Trophoblast cell (in vitro differentiated cells and primary cell): ENCODE measurements at regions not wholly inside any gene's neighbourhood (a gene's known extent, or its start where the extent isn't known, plus 50 kb on each side); places are given as distances from the start of the nearest gene placed in this dataset.

Experiments used
- DNase-seq, 2 donors: peaks; one replicate each; pipeline ENCODE4 v3.0.0-alpha.2; 2016
- H2AFZ ChIP-seq: 2 replicates; pipeline ENCODE4 v1.6.1; 2013; ENCODE audit warnings: low read length, moderate library complexity, mild to moderate bottlenecking; ENCODE audit not compliant: insufficient read depth, poor library complexity
- H2AK5ac ChIP-seq: 2 replicates; pipeline ENCODE4 v1.6.1; 2013; ENCODE audit warnings: mild to moderate bottlenecking, low read length
- H2BK120ac ChIP-seq: 2 replicates; pipeline ENCODE4 v1.6.1; 2013; ENCODE audit warnings: low read length, mild to moderate bottlenecking, moderate library complexity; ENCODE audit not compliant: insufficient read depth, poor library complexity
- H2BK12ac ChIP-seq: 2 replicates; pipeline ENCODE4 v1.6.1; 2013; ENCODE audit warnings: mild to moderate bottlenecking, low read length, moderate library complexity
- H2BK5ac ChIP-seq: 2 replicates; pipeline ENCODE4 v1.6.1; 2013; ENCODE audit warnings: low read length, low read depth, moderate library complexity, mild to moderate bottlenecking; ENCODE audit not compliant: poor library complexity
- H3K14ac ChIP-seq: 2 replicates; pipeline ENCODE4 v1.6.1; 2013; ENCODE audit warnings: mild to moderate bottlenecking, low read length
- H3K18ac ChIP-seq: 2 replicates; pipeline ENCODE4 v1.6.1; 2013; ENCODE audit warnings: mild to moderate bottlenecking, low read length
- H3K23ac ChIP-seq: 2 replicates; pipeline ENCODE4 v1.6.1; 2013; ENCODE audit warnings: low read length
- H3K27ac ChIP-seq: 2 replicates; pipeline ENCODE4 v1.5.1; 2013; ENCODE audit warnings: low read depth, mild to moderate bottlenecking, inconsistent platforms, low read length, moderate library complexity
- H3K27me3 ChIP-seq: 2 replicates; pipeline ENCODE4 v1.6.1; 2013; ENCODE audit warnings: inconsistent platforms, mild to moderate bottlenecking, low read length, moderate library complexity; ENCODE audit not compliant: insufficient read depth
- H3K36me3 ChIP-seq, 2 experiments: 1 replicate in 1 of 2; 2 replicates in 1 of 2; pipeline ENCODE4 v1.6.1; 2013; ENCODE audit warnings: low read length in 2 of 2, mild to moderate bottlenecking in 2 of 2, moderate library complexity in 1 of 2; ENCODE audit not compliant: insufficient read depth in 2 of 2, control insufficient read depth in 1 of 2
- H3K4ac ChIP-seq: 2 replicates; pipeline ENCODE4 v1.6.1; 2013; ENCODE audit warnings: low read depth, mild to moderate bottlenecking, low read length, moderate library complexity
- H3K4me1 ChIP-seq, 2 experiments: 1 replicate in 1 of 2; 2 replicates in 1 of 2; pipeline ENCODE4 v1.6.1; 2013; ENCODE audit warnings: low read length in 2 of 2, mild to moderate bottlenecking in 2 of 2, moderate library complexity in 1 of 2; ENCODE audit not compliant: insufficient read depth in 2 of 2, control insufficient read depth in 1 of 2
- H3K4me2 ChIP-seq: 2 replicates; pipeline ENCODE4 v1.6.1; 2013; ENCODE audit warnings: inconsistent platforms, mild to moderate bottlenecking, low read length, moderate library complexity
- H3K4me3 ChIP-seq: 2 replicates; pipeline ENCODE4 v1.5.1; 2013; ENCODE audit warnings: mild to moderate bottlenecking, low read depth, low read length, inconsistent platforms
- H3K79me1 ChIP-seq: one replicate; pipeline ENCODE4 v1.6.1; 2013; ENCODE audit warnings: low read length
- H3K79me2 ChIP-seq: 2 replicates; pipeline ENCODE4 v1.6.1; 2013; ENCODE audit warnings: low read length, mild to moderate bottlenecking; ENCODE audit not compliant: control insufficient read depth, insufficient read depth, poor library complexity
- H3K9ac ChIP-seq: 2 replicates; pipeline ENCODE4 v1.6.1; 2013; ENCODE audit warnings: mild to moderate bottlenecking, low read length
- H3K9me3 ChIP-seq: 2 replicates; pipeline ENCODE4 v1.6.1; 2013; ENCODE audit warnings: low read depth, mild to moderate bottlenecking, control low read depth, inconsistent platforms, low read length; ENCODE audit not compliant: insufficient read depth
- H4K12ac ChIP-seq: 2 replicates; pipeline ENCODE4 v1.6.1; 2013; ENCODE audit warnings: low read depth, mild to moderate bottlenecking, low read length, moderate library complexity
- H4K8ac ChIP-seq: 2 replicates; pipeline ENCODE4 v1.6.1; 2013; ENCODE audit warnings: low read depth, mild to moderate bottlenecking, low read length, moderate library complexity
- H4K91ac ChIP-seq: one replicate; pipeline ENCODE4 v1.6.1; 2013; ENCODE audit warnings: low read depth, mild to moderate bottlenecking, low read length, moderate library complexity
- WGBS: extraction: QIAGEN DNeasy Blood & Tissue Kit; methylation state at CpG from one replicate; pipeline ENCODE4 v1.1.7; 2013; ENCODE audit warnings: missing lambda C conversion rate; ENCODE audit not compliant: insufficient read length, insufficient coverage; ENCODE audit errors: extremely low coverage; 5-methylcytosine and 5-hydroxymethylcytosine counted together

GRCh38 chrX:142804085-142804484 lies 221.6 kb upstream of the SPANXN4 start:
- no peak overlapping the region for H2BK5ac ChIP-seq
- H4K8ac ChIP-seq = no peak overlapping the region
- H3K4ac ChIP-seq = no peak overlapping the region
- peak in 1 of 2 donors; percentile 1 for DNase-seq
- H3K23ac ChIP-seq = no peak overlapping the region
- no peak overlapping the region for H3K9ac ChIP-seq
- H3K4me2 ChIP-seq = no peak overlapping the region
- H3K4me1 ChIP-seq = no peaks in the 10 kb centered on the region
- H2AK5ac ChIP-seq = no peak overlapping the region
- no peaks in the 10 kb centered on the region for H3K27me3 ChIP-seq
- no peak overlapping the region for H2BK120ac ChIP-seq
- H2BK12ac ChIP-seq = no peak overlapping the region
- no peak overlapping the region for H2AFZ ChIP-seq
- no peaks in the 10 kb centered on the region for H3K79me1 ChIP-seq
- H3K9me3 ChIP-seq = no peaks in the 10 kb centered on the region
- no peak overlapping the region for H3K4me3 ChIP-seq
- H3K79me2 ChIP-seq = no peaks in the 10 kb centered on the region
- no peak overlapping the region for H3K14ac ChIP-seq
- H4K12ac ChIP-seq = no peak overlapping the region
- H3K27ac ChIP-seq = no peak overlapping the region
- H4K91ac ChIP-seq = no peak overlapping the region
- no CpG with 5 or more reads among the region's 7 CpGs for WGBS
- H3K36me3 ChIP-seq = no peaks in the 10 kb centered on the region
- no peak overlapping the region for H3K18ac ChIP-seq

- Histone ChIP-seq H2BK12ac (no peak overlapping the region), H3K23ac (no peak overlapping the region), H3K4me2 (no peak overlapping the region), H2BK120ac (no peak overlapping the region), H3K36me3 (no peaks in the 10 kb centered on the region), H3K9me3 (no peaks in the 10 kb centered on the region), H3K18ac (no peak overlapping the region), H4K12ac (no peak overlapping the region), H3K14ac (no peak overlapping the region), H2AFZ (no peak overlapping the region), H3K9ac (no peak overlapping the region), H3K79me1 (no peaks in the 10 kb centered on the region), H3K27ac (no peak overlapping the region), H4K91ac (no peak overlapping the region), H3K79me2 (no peaks in the 10 kb centered on the region), H3K4me3 (no peak overlapping the region), H4K8ac (no peak overlapping the region), H2AK5ac (no peak overlapping the region), H3K27me3 (no peaks in the 10 kb centered on the region), H2BK5ac (no peak overlapping the region), H3K4me1 (no peaks in the 10 kb centered on the region), H3K4ac (no peak overlapping the region)
- no peak for DNase-seq
- WGBS = no CpG with 5 or more reads among the region's 5 CpGs
These were observed 206.3 kb upstream of the SPANXN4 start for GRCh38 chrX:142819461-142819860.

GRCh38 chrX:142828129-142828528 lies 197.6 kb upstream of the SPANXN4 start:
- no peak overlapping the region for H4K8ac ChIP-seq
- H3K9ac ChIP-seq = no peak overlapping the region
- H2BK12ac ChIP-seq = no peak overlapping the region
- H3K4me1 ChIP-seq = no peaks in the 10 kb centered on the region
- H3K23ac ChIP-seq = no peak overlapping the region
- no peak overlapping the region for H3K27ac ChIP-seq
- H3K4me2 ChIP-seq = no peak overlapping the region
- no peaks in the 10 kb centered on the region for H3K79me2 ChIP-seq
- H4K12ac ChIP-seq = no peak overlapping the region
- no peaks in the 10 kb centered on the region for H3K79me1 ChIP-seq
- no peak overlapping the region for H3K4ac ChIP-seq
- no peaks in the 10 kb centered on the region for H3K27me3 ChIP-seq
- DNase-seq = no peak
- no CpG with 5 or more reads among the region's 1 CpG for WGBS
- no peak overlapping the region for H3K4me3 ChIP-seq
- H3K36me3 ChIP-seq = no peaks in the 10 kb centered on the region
- no peaks in the 10 kb centered on the region for H3K9me3 ChIP-seq
- no peak overlapping the region for H3K18ac ChIP-seq
- H2BK120ac ChIP-seq = no peak overlapping the region
- no peak overlapping the region for H4K91ac ChIP-seq
- H3K14ac ChIP-seq = no peak overlapping the region
- H2AK5ac ChIP-seq = no peak overlapping the region
- no peak overlapping the region for H2BK5ac ChIP-seq
- no peak overlapping the region for H2AFZ ChIP-seq

- no peak overlapping the region for H3K4me2 ChIP-seq
- H2BK120ac ChIP-seq = no peak overlapping the region
- H3K79me2 ChIP-seq = no peaks in the 10 kb centered on the region
- H3K27me3 ChIP-seq = no peaks in the 10 kb centered on the region
- no peaks in the 10 kb centered on the region for H3K9me3 ChIP-seq
- H2AFZ ChIP-seq = no peak overlapping the region
- no peak overlapping the region for H4K91ac ChIP-seq
- no CpG with 5 or more reads among the region's 3 CpGs for WGBS
- H3K23ac ChIP-seq = no peak overlapping the region
- no peaks in the 10 kb centered on the region for H3K79me1 ChIP-seq
- no peak overlapping the region for H3K14ac ChIP-seq
- no peak overlapping the region for H3K4ac ChIP-seq
- no peak overlapping the region for H3K9ac ChIP-seq
- no peak overlapping the region for H3K27ac ChIP-seq
- no peaks in the 10 kb centered on the region for H3K4me1 ChIP-seq
- no peak overlapping the region for H4K12ac ChIP-seq
- H3K18ac ChIP-seq = no peak overlapping the region
- no peak overlapping the region for H2BK5ac ChIP-seq
- no peak overlapping the region for H2AK5ac ChIP-seq
- no peak overlapping the region for H2BK12ac ChIP-seq
- DNase-seq = no peak
- no peaks in the 10 kb centered on the region for H3K36me3 ChIP-seq
- H3K4me3 ChIP-seq = no peak overlapping the region
- no peak overlapping the region for H4K8ac ChIP-seq
These were observed 193.7 kb upstream of the SPANXN4 start for GRCh38 chrX:142831961-142832530.
